RWPE2 (cell line): ENCODE measurements at regions not wholly inside any gene's neighbourhood (a gene's known extent, or its start where the extent isn't known, plus 50 kb on each side); places are given as distances from the start of the nearest gene placed in this dataset.
"Not testable (repeated sequence)": the region's sequence is repeated elsewhere in the genome, so short reads cannot be mapped to it uniquely, and the experiment has no call there.

Experiments
- ATAC-seq: fragments of 200-7000 bp; cut with Tn5 transposase; 3 replicates; pipeline ENCODE4 v1.9.1; 2021; ENCODE audit warnings: low read depth
- DNase-seq: peaks from one replicate; pipeline ENCODE4 v3.0.0-alpha.2; 2020; ENCODE audit warnings: low spot score
- H3K27ac ChIP-seq: fragments of 450-650 bp; 2 replicates; pipeline ENCODE4 v1.5.1; 2017; ENCODE audit warnings: mild to moderate bottlenecking; ENCODE audit not compliant: poor library complexity, severe bottlenecking
- H3K27me3 ChIP-seq: fragments of 250-450 bp; sonication (Bioruptor Pico); 2 replicates; pipeline ENCODE4 v1.5.1; 2021; ENCODE audit warnings: mild to moderate bottlenecking, moderate library complexity; ENCODE audit not compliant: insufficient read depth, poor library complexity, severe bottlenecking
- H3K36me3 ChIP-seq: fragments of 250-450 bp; sonication (Bioruptor Pico); 2 replicates; pipeline ENCODE4 v1.5.1; 2020; ENCODE audit warnings: low read depth, mild to moderate bottlenecking, moderate library complexity
- H3K4me1 ChIP-seq: fragments of 250-450 bp; sonication (Bioruptor Pico); 2 replicates; pipeline ENCODE4 v1.5.1; 2021; ENCODE audit warnings: mild to moderate bottlenecking, moderate library complexity; ENCODE audit not compliant: insufficient read depth, poor library complexity, severe bottlenecking
- H3K4me3 ChIP-seq: fragments of 250-450 bp; sonication (Bioruptor Pico); 2 replicates; pipeline ENCODE4 v1.5.1; 2021; ENCODE audit warnings: mild to moderate bottlenecking, moderate library complexity; ENCODE audit not compliant: severe bottlenecking
- H3K9me3 ChIP-seq: fragments of 250-450 bp; sonication (Bioruptor Pico); 2 replicates; pipeline ENCODE4 v1.5.1; 2021; ENCODE audit warnings: mild to moderate bottlenecking, moderate library complexity; ENCODE audit not compliant: severe bottlenecking
- TF ChIP-seq, protein P1 (sequence below): fragments of 450-650 bp; IDR thresholded peaks from one replicate; pipeline ENCODE4 v1.5.1; 2017; ENCODE audit warnings: mild to moderate bottlenecking, moderate library complexity; ENCODE audit not compliant: poor library complexity, severe bottlenecking

DNA sequence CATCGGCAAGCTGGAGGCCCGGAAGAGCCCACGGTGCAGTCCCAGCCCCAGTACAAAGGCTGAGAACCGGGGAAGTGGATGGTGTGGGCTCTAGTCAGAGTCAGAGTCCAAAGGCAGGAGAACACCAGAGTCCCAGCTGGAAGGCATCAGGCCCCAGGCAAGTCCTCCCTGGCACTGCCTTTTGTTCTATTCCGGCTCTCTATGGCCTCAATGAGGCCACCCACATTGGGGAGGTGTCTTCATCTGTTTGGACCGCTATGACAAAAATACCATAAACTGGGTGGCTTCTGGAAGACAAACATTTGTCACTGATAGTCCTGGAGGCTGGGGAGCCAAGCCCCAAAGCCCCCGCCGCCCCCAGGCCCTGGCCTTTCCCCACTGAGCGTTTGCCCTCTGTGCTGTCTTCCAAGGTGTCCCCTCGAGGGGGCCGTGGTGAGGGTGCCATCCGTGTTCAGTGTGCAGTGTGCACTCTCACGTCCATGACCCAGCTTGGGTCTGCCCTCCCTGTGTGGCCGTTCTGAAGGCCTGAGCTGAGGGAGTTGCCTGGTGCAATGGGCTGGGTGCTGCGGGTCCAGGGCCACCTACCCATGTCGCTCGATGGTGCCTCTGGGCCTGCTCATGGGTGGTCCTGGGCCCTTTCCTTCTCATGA, 99.1 kb upstream of the PPP1R26 start:
- peaks cover 15% of the 10 kb centered on the region for H3K27me3 ChIP-seq
- H3K27ac ChIP-seq, result no peak overlapping the region
- H3K9me3 ChIP-seq, result no peaks in the 10 kb centered on the region
- DNase-seq (no peak), ATAC-seq (no peak)
- no peaks in the 10 kb centered on the region for H3K4me1 ChIP-seq
- H3K36me3 ChIP-seq, result no peaks in the 10 kb centered on the region
- no peak overlapping the region for H3K4me3 ChIP-seq
- TF ChIP-seq, protein P1, sequence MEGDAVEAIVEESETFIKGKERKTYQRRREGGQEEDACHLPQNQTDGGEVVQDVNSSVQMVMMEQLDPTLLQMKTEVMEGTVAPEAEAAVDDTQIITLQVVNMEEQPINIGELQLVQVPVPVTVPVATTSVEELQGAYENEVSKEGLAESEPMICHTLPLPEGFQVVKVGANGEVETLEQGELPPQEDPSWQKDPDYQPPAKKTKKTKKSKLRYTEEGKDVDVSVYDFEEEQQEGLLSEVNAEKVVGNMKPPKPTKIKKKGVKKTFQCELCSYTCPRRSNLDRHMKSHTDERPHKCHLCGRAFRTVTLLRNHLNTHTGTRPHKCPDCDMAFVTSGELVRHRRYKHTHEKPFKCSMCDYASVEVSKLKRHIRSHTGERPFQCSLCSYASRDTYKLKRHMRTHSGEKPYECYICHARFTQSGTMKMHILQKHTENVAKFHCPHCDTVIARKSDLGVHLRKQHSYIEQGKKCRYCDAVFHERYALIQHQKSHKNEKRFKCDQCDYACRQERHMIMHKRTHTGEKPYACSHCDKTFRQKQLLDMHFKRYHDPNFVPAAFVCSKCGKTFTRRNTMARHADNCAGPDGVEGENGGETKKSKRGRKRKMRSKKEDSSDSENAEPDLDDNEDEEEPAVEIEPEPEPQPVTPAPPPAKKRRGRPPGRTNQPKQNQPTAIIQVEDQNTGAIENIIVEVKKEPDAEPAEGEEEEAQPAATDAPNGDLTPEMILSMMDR, result no peak

DNA sequence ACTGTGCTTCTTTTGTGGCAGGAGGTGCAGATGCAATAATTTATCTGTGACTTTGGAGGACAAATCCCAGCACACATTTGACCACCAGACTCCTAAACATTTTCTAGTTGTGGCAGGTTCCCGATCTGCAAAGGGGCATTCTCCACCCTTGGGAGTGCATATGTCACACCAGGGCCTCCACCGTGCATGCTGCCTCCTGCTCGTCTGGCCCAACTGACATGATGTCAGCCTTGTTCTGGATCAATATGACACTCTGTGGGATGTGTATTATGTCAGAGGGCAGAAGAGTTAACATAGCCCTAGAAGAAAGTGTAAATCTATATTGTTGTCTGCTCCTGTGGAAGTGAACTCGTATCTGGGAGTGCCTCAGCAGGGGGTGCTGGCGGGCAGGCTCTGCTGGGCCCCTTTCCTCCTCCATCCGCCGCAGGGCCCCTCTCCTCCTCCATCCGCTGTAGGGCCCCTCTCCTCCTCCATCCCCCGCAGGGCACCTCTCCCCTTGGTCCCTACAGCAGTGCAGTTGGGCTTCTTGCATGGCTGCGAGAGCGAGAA, 97.7 kb upstream of the PPP1R26 start:
- Histone ChIP-seq H3K4me1 (no peaks in the 10 kb centered on the region), H3K36me3 (no peaks in the 10 kb centered on the region), H3K9me3 (no peaks in the 10 kb centered on the region), H3K27me3 (peaks cover 5% of the 10 kb centered on the region), H3K27ac (no peak overlapping the region), H3K4me3 (no peak overlapping the region)
- DNase-seq (no peak), ATAC-seq (no peak)
- TF ChIP-seq, protein P1, result no peak

DNA sequence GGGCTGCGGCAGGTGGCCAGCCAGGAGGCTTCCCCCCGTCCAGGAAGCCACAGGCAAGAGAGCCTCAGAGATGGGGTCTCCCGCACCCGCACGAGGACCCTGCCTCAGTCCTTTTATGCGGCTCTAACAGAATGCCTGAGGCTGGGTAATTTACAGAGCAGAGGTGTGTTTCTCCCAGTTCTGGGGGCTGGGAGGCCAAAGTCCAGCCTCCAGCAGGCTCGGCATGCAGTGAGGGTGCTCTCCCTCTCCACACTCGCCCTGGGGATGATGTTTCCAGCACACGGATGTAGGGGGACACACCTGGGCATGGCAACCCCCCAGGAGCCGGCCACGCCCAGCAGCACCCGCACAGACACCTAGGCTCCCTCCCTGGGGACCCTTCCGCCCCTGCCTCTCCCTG, 95.4 kb upstream of the PPP1R26 start:
- Histone ChIP-seq H3K4me1 (no peaks in the 10 kb centered on the region), H3K9me3 (no peaks in the 10 kb centered on the region), H3K27me3 (no peaks in the 10 kb centered on the region), H3K27ac (no peak overlapping the region), H3K4me3 (no peak overlapping the region), H3K36me3 (no peaks in the 10 kb centered on the region)
- DNase-seq (no peak), ATAC-seq (no peak)
- TF ChIP-seq, protein P1, result no peak

DNA sequence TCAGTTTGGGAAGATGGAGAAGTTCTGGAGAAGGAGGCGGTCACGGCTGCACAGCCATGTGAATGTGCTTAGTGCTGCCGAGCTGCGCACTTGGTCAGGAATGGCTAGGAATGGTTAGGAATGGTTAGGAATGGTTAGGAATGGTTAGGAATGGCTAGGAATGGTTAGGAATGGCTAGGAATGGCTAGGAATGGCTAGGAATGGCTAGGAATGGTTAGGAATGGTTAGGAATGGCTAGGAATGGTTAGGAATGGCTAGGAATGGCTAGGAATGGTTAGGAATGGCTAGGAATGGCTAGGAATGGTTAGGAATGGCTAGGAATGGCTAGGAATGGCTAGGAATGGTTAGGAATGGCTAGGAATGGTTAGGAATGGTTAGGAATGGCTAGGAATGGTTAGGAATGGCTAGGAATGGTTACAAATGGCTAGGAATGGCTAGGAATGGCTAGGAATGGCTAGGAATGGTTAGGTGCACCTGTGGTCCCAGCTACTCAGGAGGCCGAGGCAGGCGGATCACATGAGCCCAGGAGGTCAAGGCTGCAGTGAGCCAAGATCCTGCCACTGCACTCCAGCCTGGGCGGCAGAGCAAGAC, 94.7 kb upstream of the PPP1R26 start:
- not testable (repeated sequence) for H3K9me3 ChIP-seq, H3K27ac ChIP-seq, ATAC-seq, H3K36me3 ChIP-seq, DNase-seq, H3K4me3 ChIP-seq, H3K4me1 ChIP-seq, H3K27me3 ChIP-seq

DNA sequence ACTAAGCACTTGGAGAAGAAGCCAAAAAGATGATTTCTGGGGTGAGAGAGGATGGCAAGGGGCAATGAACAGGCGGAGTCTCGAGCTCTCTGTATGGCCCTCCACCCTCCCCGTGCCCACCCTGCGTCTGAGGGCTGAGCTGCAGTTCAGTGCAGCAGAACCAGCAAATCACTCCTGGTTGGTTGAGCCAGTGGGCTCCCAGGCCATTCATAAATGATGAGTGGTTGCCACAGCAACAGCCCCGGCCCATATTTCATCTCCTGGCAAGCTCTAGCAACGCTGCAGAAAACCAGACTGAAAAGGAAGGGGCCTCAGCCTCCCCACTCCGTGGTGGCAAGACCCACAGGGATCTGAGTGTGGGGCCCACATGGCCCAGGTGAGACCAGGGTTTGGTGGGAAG, 93.8 kb upstream of the PPP1R26 start:
- Histone ChIP-seq H3K27me3 (no peaks in the 10 kb centered on the region), H3K4me1 (no peaks in the 10 kb centered on the region), H3K9me3 (no peaks in the 10 kb centered on the region), H3K36me3 (no peaks in the 10 kb centered on the region), H3K27ac (no peak overlapping the region), H3K4me3 (no peak overlapping the region)
- ATAC-seq, result no peak
- DNase-seq, result no peak
- TF ChIP-seq, protein P1, result no peak
